Left renal cortex interstitium (tissue), 4 donors: ENCODE measurements at regions not wholly inside any gene's neighbourhood (a gene's known extent, or its start where the extent isn't known, plus 50 kb on each side); places are given as distances from the start of the nearest gene placed in this dataset.

Experiments used
- DNase-seq, 4 donors: peaks; one replicate each; pipeline ENCODE4 v3.0.0-alpha.2; 2013; ENCODE audit warnings: low read depth in 4 of 4, low spot score in 2 of 4, missing footprints in 1 of 4

- DNase-seq: no peak
Measured at GRCh38 chr3:25377042-25377441, 51.0 kb upstream of the RARB start.
